ENCODE measurements at regions not wholly inside any gene's neighbourhood (a gene's known extent, or its start where the extent isn't known, plus 50 kb on each side); places are given as distances from the start of the nearest gene placed in this dataset.

DNA sequence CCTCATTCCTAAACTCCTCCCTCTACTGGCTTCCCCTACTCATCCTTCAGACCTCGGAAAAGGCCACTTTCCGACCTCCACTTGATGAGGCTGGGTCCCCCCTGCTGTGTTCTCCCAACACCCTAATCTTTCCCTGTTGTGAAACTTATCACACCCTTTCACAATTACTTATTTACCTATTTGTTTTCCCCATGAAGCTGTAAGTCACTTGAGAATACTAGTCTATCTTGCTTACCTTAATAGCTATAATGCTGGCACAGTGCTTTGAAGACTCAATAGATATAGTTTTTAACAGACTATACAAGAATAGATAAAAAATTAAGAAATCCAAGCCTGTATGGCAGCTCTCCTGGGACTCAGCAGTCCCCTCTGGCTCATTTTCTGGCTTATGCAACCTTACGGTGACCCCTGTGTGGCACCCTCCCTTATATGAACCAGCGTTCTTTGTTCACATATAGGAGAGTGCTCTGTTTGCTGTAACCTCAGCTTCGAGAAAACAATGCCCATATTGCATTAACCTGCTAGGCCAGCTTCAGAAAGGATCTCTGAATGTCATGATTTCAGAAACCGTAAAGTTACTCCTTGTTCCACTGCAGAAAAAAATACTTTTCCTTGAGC, 220.4 kb upstream of the PKDCC start:
- TF ChIP-seq, protein P1, sequence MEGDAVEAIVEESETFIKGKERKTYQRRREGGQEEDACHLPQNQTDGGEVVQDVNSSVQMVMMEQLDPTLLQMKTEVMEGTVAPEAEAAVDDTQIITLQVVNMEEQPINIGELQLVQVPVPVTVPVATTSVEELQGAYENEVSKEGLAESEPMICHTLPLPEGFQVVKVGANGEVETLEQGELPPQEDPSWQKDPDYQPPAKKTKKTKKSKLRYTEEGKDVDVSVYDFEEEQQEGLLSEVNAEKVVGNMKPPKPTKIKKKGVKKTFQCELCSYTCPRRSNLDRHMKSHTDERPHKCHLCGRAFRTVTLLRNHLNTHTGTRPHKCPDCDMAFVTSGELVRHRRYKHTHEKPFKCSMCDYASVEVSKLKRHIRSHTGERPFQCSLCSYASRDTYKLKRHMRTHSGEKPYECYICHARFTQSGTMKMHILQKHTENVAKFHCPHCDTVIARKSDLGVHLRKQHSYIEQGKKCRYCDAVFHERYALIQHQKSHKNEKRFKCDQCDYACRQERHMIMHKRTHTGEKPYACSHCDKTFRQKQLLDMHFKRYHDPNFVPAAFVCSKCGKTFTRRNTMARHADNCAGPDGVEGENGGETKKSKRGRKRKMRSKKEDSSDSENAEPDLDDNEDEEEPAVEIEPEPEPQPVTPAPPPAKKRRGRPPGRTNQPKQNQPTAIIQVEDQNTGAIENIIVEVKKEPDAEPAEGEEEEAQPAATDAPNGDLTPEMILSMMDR (IDR thresholded peaks at IDR 0.05; ENCODE audit: insufficient read depth, low read depth, low read length, missing control alignments), result no peak
- H3K4me3 ChIP-seq (ENCODE audit: low read length), result no peak overlapping the region

DNA sequence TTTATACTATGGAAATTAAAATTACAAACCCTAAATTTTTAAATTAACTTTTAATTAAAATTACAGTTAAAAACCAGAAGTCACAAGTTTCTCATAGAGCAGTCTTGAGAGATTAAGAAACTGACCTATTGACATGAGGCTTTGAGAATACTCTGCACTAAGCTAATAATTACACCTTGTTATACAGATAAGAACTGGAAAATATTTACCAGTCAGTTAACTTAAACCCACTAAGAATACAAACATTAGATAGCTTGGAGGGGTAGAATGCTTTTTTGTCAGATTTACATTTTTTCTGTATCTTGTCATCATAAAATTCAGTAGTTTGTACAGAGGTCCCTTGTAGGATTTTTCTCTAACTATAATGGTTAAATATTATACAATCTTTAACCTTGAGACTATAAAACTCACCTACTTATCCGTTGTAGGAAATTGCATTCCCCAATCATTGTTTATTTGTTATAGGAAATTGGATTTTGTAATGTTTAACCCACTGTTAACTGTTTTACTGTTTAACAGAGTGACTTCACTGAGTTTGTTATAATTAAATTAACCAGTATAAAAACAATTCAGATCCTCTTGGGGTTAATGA, 219.7 kb upstream of the PKDCC start:
- TF ChIP-seq, protein P1 (IDR thresholded peaks at IDR 0.05; ENCODE audit: insufficient read depth, low read depth, low read length, missing control alignments), result no peak
- DNase-seq (ENCODE audit: low read depth), result no peak
- H3K4me3 ChIP-seq (ENCODE audit: low read length), result no peak overlapping the region

More for the DNA sequence above, 220.4 kb upstream of the PKDCC start:
- no peak for DNase-seq (ENCODE audit: low read depth)

GRCh38 chr2:41829052-41829451, 218.8 kb upstream of the PKDCC start:
- DNase-seq (ENCODE audit: low read depth), result no peak
- H3K4me3 ChIP-seq (ENCODE audit: low read length), result no peak overlapping the region
- TF ChIP-seq, protein P1 (IDR thresholded peaks at IDR 0.05; ENCODE audit: insufficient read depth, low read depth, low read length, missing control alignments), result no peak

GRCh38 chr2:41830600-41830999, 217.2 kb upstream of the PKDCC start:
- DNase-seq (ENCODE audit: low read depth), result no peak
- TF ChIP-seq, protein P1 (IDR thresholded peaks at IDR 0.05; ENCODE audit: insufficient read depth, low read depth, low read length, missing control alignments), result no peak
- H3K4me3 ChIP-seq (ENCODE audit: low read length), result no peak overlapping the region

DNA sequence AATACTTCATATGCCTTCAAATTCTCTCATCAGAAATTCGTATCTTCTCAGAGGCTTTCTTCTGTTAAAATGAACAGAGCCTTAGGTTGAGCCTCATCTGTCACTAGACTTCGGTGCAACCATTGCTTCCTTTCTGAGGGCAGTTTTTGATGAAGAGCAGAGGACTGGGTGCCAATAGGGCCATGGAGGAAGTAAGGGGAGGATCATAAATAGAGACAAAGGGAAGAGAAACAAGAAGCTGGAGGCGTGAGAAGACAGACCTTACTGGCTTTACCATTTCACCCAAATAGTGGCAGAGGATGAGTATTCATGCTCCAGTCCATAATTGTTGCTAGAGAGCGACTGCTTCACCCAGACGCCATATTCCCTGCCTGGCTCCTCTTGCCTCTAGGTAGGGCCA, 215.6 kb upstream of the PKDCC start:
- no peak for DNase-seq (ENCODE audit: low read depth)
- no peak overlapping the region for H3K4me3 ChIP-seq (ENCODE audit: low read length)
- TF ChIP-seq, protein P1 (IDR thresholded peaks at IDR 0.05; ENCODE audit: insufficient read depth, low read depth, low read length, missing control alignments), result no peak

- no peak for DNase-seq (ENCODE audit: low read depth)
- H3K4me3 ChIP-seq (ENCODE audit: low read length), result no peak overlapping the region
- TF ChIP-seq, protein P1 (IDR thresholded peaks at IDR 0.05; ENCODE audit: insufficient read depth, low read depth, low read length, missing control alignments), result no peak
These were observed 212.4 kb upstream of the PKDCC start for GRCh38 chr2:41835401-41835800.

DNA sequence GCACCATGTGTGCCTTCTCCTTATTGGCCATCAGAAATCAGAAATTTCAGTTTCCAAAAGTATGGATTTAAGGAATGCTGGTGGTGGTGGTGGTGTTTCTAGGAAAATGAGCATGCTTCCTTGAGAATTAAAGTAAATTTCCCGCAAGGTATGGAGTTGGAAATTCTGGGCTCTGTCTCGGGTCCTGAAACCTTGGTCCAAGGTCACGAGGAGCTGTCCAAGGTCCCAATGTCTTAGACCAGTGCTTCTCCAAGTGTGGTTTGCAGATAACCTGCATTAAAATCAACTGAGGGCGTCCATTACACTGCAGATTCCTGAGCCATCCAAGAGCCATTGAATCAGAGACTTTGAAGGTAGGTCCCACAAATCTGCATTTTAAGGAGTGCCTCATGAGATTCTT, 210.9 kb upstream of the PKDCC start:
- DNase-seq (ENCODE audit: low read depth), result peak; percentile 65
- TF ChIP-seq, protein P1 (IDR thresholded peaks at IDR 0.05; ENCODE audit: insufficient read depth, low read depth, low read length, missing control alignments), result no peak
- no peak overlapping the region for H3K4me3 ChIP-seq (ENCODE audit: low read length)
